IMR-90 (cell line): ENCODE measurements at regions not wholly inside any gene's neighbourhood (a gene's known extent, or its start where the extent isn't known, plus 50 kb on each side); places are given as distances from the start of the nearest gene placed in this dataset.

Source experiments
- ATAC-seq: fragments of 200-7000 bp; cut with Tn5 transposase; 2 replicates; pipeline ENCODE4 v1.9.1; 2020; ENCODE audit warnings: low read depth, mild to moderate bottlenecking, moderate library complexity
- BruUV-seq: library from RNA; stranded (reverse); fragments of 400-500 nt; replicated peaks from 2 replicates; lab custom pipeline; 2021; lab: Mats Ljungman, UMichigan
- CTCF ChIA-PET: fragments of 300-600 bp; formaldehyde crosslinking; extraction: SDS; loops from one replicate; lab custom pipeline; 2021; ENCODE audit warnings: antibody characterized with exemption; lab: Yijun Ruan, JAX
- POLR2A ChIA-PET: fragments of 300-600 bp; sonication (Branson Sonifier 250); formaldehyde crosslinking; loops from one replicate; lab custom pipeline; 2022; ENCODE audit warnings: antibody characterized with exemption; ENCODE audit not compliant: unreplicated experiment; lab: Charles Lee
- DNase-seq: peaks from one replicate; pipeline ENCODE4 v3.0.0; 2013
- H2AFZ ChIP-seq: replicated peaks from 2 replicates; pipeline ENCODE3; 2013; ENCODE audit warnings: low read length, mild to moderate bottlenecking; ENCODE audit not compliant: poor library complexity
- H2AK5ac ChIP-seq: 2 replicates; pipeline ENCODE4 v1.6.1; 2013; ENCODE audit warnings: low read depth, low read length, inconsistent platforms
- H2AK9ac ChIP-seq: replicated peaks from 2 replicates; pipeline ENCODE3; 2013; ENCODE audit warnings: mild to moderate bottlenecking, low read depth, low read length, moderate library complexity; ENCODE audit not compliant: poor library complexity
- H2BK120ac ChIP-seq: 2 replicates; pipeline ENCODE4 v1.6.1; 2013; ENCODE audit warnings: low read depth, low read length, inconsistent platforms
- H2BK15ac ChIP-seq: 3 replicates; pipeline ENCODE4 v1.6.1; 2013; ENCODE audit warnings: low read depth, low read length, inconsistent platforms
- H2BK20ac ChIP-seq: 2 replicates; pipeline ENCODE4 v1.6.1; 2013; ENCODE audit warnings: low read depth, mild to moderate bottlenecking, inconsistent platforms, low read length, moderate library complexity
- H2BK5ac ChIP-seq: 2 replicates; pipeline ENCODE4 v1.6.1; 2013; ENCODE audit warnings: mild to moderate bottlenecking, low read depth, low read length, inconsistent platforms; ENCODE audit not compliant: poor library complexity, severe bottlenecking
- H3K14ac ChIP-seq: replicated peaks from 2 replicates; pipeline ENCODE4 v1.6.1; 2013; ENCODE audit warnings: low read depth, low read length, inconsistent platforms
- H3K18ac ChIP-seq: 2 replicates; pipeline ENCODE4 v1.6.1; 2013; ENCODE audit warnings: low read depth, low read length, control low read depth
- H3K23ac ChIP-seq: 2 replicates; pipeline ENCODE4 v1.6.1; 2013; ENCODE audit warnings: low read depth, low read length, inconsistent platforms
- H3K27ac ChIP-seq: 2 replicates; pipeline ENCODE4 v1.5.1; 2013; ENCODE audit warnings: mild to moderate bottlenecking, control low read depth, low read length; ENCODE audit not compliant: insufficient read depth
- H3K27me3 ChIP-seq: 2 replicates; pipeline ENCODE4 v1.6.1; 2013; ENCODE audit warnings: low read length; ENCODE audit not compliant: control insufficient read depth, insufficient read depth
- H3K36me3 ChIP-seq: 2 replicates; pipeline ENCODE4 v1.6.1; 2013; ENCODE audit warnings: low read length, mixed read lengths; ENCODE audit not compliant: control insufficient read depth, insufficient read depth
- H3K4ac ChIP-seq: 2 replicates; pipeline ENCODE4 v1.6.1; 2013; ENCODE audit warnings: low read depth, low read length, inconsistent platforms
- H3K4me1 ChIP-seq: 2 replicates; pipeline ENCODE4 v1.6.1; 2013; ENCODE audit warnings: low read length, mixed read lengths; ENCODE audit not compliant: control insufficient read depth, insufficient read depth
- H3K4me2 ChIP-seq: 2 replicates; pipeline ENCODE4 v1.6.1; 2013; ENCODE audit warnings: low read depth, mild to moderate bottlenecking, control low read depth, low read length, moderate library complexity
- H3K4me3 ChIP-seq: 2 replicates; pipeline ENCODE4 v1.5.1; 2013; ENCODE audit warnings: low read depth, mild to moderate bottlenecking, control low read depth, low read length, moderate library complexity; ENCODE audit not compliant: insufficient read depth
- H3K56ac ChIP-seq: 2 replicates; pipeline ENCODE4 v1.6.1; 2013; ENCODE audit warnings: low read length, inconsistent platforms; ENCODE audit not compliant: insufficient read depth; ENCODE audit errors: extremely low read depth
- H3K79me1 ChIP-seq, 2 experiments: 2 replicates each; pipeline ENCODE4 v1.6.1; 2013; ENCODE audit warnings: low read length in 2 of 2, inconsistent platforms in 1 of 2, low read depth in 1 of 2
- H3K9ac ChIP-seq: 2 replicates; pipeline ENCODE4 v1.6.1; 2013; ENCODE audit warnings: low read depth, low read length, control low read depth
- H3K9me1 ChIP-seq: 2 replicates; pipeline ENCODE4 v1.6.1; 2013; ENCODE audit warnings: low read length, inconsistent platforms; ENCODE audit not compliant: insufficient read depth
- H3K9me3 ChIP-seq: 2 replicates; pipeline ENCODE4 v1.6.1; 2013; ENCODE audit warnings: low read length; ENCODE audit not compliant: control insufficient read depth, insufficient read depth
- H4K20me1 ChIP-seq: 2 replicates; pipeline ENCODE4 v1.6.1; 2013; ENCODE audit warnings: low read length, inconsistent platforms; ENCODE audit not compliant: insufficient read depth
- H4K5ac ChIP-seq: 2 replicates; pipeline ENCODE4 v1.6.1; 2013; ENCODE audit warnings: mild to moderate bottlenecking, low read depth, low read length, control low read depth
- H4K8ac ChIP-seq, 2 experiments: 2 replicates each; pipeline ENCODE4 v1.6.1; 2013; ENCODE audit warnings: low read depth in 2 of 2, low read length in 2 of 2, control low read depth in 1 of 2, inconsistent platforms in 1 of 2
- H4K91ac ChIP-seq: 2 replicates; pipeline ENCODE4 v1.6.1; 2013; ENCODE audit warnings: low read depth, low read length, inconsistent platforms; ENCODE audit not compliant: insufficient read depth
- CTCF ChIP-seq: conservative IDR thresholded peaks from 2 replicates; pipeline ENCODE4 v1.5.1; 2012; ENCODE audit warnings: mild to moderate bottlenecking, low read depth, low read length, improper control_type of control experiment
- RCOR1 ChIP-seq: IDR thresholded peaks from 2 replicates; pipeline ENCODE4 v1.6.1; 2012; ENCODE audit warnings: mild to moderate bottlenecking, low read length, improper control_type of control experiment; ENCODE audit not compliant: insufficient replicate concordance
- WGBS, 2 experiments: methylation state at CpG; one replicate each; pipeline versions ENCODE4 v1.1.5 to v1.1.7; 2013; ENCODE audit warnings: missing lambda C conversion rate in 2 of 2; ENCODE audit not compliant: insufficient read length in 1 of 2; ENCODE audit errors: extremely low coverage in 2 of 2; 5-methylcytosine and 5-hydroxymethylcytosine counted together
- dilution Hi-C: fragments of 300-500 bp; cut with HindIII; formaldehyde crosslinking; loops from one replicate; pipeline ENCODE4 v1.14.3; 2018; ENCODE audit warnings: low sequenced_read_pairs; ENCODE audit not compliant: unreplicated experiment
- in situ Hi-C: fragments of 300-500 bp; cut with MboI; formaldehyde crosslinking; loops from 3 replicates; pipeline ENCODE4 v1.14.3; 2019; ENCODE audit warnings: low sequenced_read_pairs, inconsistent platforms, mixed read lengths
- intact Hi-C: fragments of 100-400 bp; cut with micrococcal nuclease; formaldehyde crosslinking; loops from 2 replicates; pipeline ENCODE4 v1.10.0; 2022

GRCh38 chr12:28601570-28602058 lies 411.4 kb downstream of the CCDC91 start:
- POLR2A ChIA-PET, result no interaction called here
- Histone ChIP-seq H2AK9ac (no peak overlapping the region), H3K56ac (no peak overlapping the region), H3K14ac (no peak overlapping the region), H3K9me3 (peaks cover 3% of the 10 kb centered on the region), H2BK120ac (no peak overlapping the region), H2BK15ac (no peak overlapping the region), H3K4ac (no peak overlapping the region), H4K8ac (no peak overlapping the region), H3K9me1 (no peaks in the 10 kb centered on the region; the same call in 1 of the 2 replicates), H3K27me3 (no peaks in the 10 kb centered on the region), H3K9ac (no peak overlapping the region), H3K27ac (no peak overlapping the region), H4K91ac (no peak overlapping the region), H2BK20ac (no peak overlapping the region), H2AFZ (no peak overlapping the region), H3K36me3 (no peaks in the 10 kb centered on the region), H3K4me1 (no peaks in the 10 kb centered on the region), H4K20me1 (no peaks in the 10 kb centered on the region), H3K18ac (no peak overlapping the region), H3K23ac (no peak overlapping the region), H2BK5ac (no peak overlapping the region), H3K4me2 (no peak overlapping the region), H2AK5ac (no peak overlapping the region), H4K5ac (no peak overlapping the region), H3K79me1 (no peaks in the 10 kb centered on the region), H3K4me3 (no peak overlapping the region)
- no TSS peak for BruUV-seq
- ATAC-seq, result no peak
- dilution Hi-C loops, result no loop called here
- 40% methylated on average over 1 of the region's 2 CpGs; no CpG with 5 or more reads in 1 of the 2 experiments for WGBS, 2 experiments
- in situ Hi-C loops, result no loop called here
- DNase-seq, result no peak
- intact Hi-C loops, result no loop called here
- TF ChIP-seq CTCF (no peak), RCOR1 (no peak)
- CTCF ChIA-PET, result no interaction called here
